GM21447 (cell line): ENCODE measurements at regions not wholly inside any gene's neighbourhood (a gene's known extent, or its start where the extent isn't known, plus 50 kb on each side); places are given as distances from the start of the nearest gene placed in this dataset.

Experiments
- ATAC-seq: cut with Tn5 transposase; IDR thresholded peaks from one replicate; pipeline ENCODE4 v1.9.1; 2021; ENCODE audit not compliant: unreplicated experiment

- no peak for ATAC-seq
Observed at GRCh38 chr3:170732660-170733245, 137.2 kb downstream of the RPL22L1 start.

DNA sequence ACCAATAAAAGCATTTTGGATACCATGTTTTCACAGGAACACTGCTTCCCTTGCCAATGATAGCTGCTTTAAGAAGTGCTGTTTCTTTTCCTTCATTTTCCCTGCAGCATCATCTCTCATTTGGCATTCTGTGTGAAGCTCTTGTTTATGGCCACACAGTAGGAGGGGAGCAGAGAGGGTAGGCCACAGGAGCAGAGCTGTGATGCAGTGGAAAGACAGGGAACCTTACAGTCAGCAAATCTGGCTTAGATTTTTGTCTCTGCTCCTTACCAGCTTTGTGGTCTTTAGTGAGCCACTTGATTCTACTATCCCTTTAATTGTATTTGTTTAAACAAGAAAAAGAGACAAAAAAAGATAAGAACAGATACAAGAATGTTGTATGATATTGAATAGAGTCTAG is 138.7 kb downstream of the RPL22L1 start:
- no peak for ATAC-seq

GRCh38 chr3:170730071-170730812 is 139.8 kb downstream of the RPL22L1 start:
- no peak for ATAC-seq

DNA sequence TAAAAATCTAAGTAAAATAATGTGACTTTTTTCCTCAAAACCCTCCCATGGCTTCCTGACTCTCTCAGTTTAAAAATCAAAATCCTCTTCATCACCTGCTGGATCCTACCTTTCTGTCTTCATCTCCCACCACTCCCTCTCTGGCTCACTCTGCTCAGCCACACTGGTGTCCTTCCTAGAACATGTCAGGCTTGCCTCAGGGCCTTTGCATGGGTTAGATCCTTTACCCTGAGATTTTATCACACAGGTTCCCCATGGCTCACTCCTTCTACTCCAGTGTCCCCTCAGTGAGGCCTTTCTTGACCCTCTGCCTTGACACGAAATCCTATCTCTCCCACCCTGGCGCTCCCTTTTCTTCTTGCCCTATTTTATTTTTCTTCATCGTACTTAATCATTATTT is 141.8 kb downstream of the RPL22L1 start:
- no peak for ATAC-seq

- no peak for ATAC-seq
Observed at GRCh38 chr3:170727754-170728153, 141.9 kb upstream of the SLC7A14 start.

DNA sequence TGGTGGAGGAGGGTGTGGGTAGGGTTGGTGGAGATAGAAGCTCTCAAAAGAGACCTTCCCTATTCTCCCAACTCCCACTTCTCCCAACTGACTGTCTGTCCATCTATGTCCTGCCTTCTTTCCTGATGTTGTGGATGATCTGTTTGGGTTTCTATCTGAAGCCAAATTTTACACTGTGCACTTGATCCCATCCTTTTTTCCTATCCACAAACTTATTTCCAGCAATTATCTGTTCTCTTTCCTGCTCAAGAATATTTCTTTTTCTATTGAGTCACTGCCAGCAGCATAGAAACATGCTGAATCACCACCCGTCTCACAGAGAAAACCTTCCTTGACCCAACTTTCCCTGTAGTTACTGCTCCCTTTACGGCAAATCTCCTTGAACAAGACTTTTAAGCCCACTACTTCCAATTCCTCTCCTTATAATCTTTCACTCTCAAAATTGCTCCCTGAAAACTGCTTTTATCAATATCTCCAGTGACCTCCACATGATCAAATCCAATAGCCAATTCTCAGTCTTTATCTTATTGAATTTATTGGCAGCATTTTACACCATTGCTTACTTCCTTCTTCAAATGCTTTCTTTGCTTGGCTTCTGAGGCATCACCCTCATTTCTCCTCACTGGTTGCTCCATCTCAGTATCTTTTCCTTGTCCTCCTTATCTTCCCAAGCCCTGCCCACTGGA is 141.2 kb upstream of the SLC7A14 start:
- no peak for ATAC-seq

DNA sequence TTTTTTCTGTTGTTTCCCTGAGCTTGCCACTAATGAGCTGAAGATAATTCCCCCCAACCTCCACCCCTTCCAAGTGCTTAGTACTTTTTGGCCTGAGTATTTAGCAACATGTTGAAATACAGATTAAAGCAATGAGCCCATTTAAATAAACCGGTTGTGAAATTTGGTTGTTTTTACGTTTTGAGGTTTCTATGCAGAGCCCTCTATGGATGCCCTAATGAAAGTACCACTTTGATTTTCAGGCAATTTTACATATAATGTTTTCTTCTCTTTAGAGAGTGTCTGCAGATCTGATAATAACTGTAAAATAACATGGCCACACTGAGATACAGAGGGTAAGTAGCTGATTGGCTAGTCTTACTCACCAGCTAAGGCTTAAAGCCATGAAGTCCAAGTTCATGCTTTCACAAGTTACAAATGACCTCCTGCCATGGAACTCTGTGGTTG is 139.4 kb upstream of the SLC7A14 start:
- ATAC-seq: no peak

- ATAC-seq: no peak
Observed at GRCh38 chr3:170724599-170725280, 138.9 kb upstream of the SLC7A14 start.

DNA sequence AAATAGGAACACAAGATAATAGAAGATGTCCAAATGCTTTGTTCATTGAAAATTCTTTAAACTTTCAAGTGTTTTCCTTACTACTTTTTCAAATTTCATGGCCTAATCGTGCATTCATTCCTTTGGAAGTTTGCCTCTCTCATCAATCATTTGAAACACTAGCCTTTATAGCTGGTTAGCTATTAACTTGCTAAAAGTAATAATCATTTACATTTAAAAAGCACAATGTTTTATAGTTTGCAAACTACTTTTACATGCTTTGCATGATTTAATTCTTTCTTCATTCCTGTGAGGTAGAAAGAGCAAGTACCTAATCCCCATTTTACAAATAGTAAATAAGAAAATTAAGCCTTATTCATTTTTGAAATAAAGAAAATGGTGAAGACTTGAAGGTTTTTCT is 137.4 kb upstream of the SLC7A14 start:
- ATAC-seq: no peak

- ATAC-seq: no peak
Observed at GRCh38 chr3:170721563-170721962, 135.7 kb upstream of the SLC7A14 start.

DNA sequence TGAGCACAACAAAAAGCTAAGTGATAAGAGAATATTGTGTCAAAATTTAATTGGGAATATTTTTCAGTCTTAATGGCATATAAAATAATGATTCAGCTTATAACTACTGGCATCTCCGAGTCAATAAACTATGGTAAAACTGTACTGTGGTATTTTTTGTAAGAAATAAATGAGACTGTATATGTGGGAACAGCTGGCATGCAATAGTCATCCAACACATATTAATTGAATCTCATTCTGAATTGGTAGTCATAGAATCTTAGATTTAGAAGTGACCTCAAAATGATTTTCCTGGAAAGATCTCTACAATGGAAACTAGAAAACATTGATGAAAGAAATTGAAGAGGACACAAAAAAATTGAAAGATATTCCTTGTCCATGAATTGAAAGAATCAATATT is 133.4 kb upstream of the SLC7A14 start:
- no peak for ATAC-seq

DNA sequence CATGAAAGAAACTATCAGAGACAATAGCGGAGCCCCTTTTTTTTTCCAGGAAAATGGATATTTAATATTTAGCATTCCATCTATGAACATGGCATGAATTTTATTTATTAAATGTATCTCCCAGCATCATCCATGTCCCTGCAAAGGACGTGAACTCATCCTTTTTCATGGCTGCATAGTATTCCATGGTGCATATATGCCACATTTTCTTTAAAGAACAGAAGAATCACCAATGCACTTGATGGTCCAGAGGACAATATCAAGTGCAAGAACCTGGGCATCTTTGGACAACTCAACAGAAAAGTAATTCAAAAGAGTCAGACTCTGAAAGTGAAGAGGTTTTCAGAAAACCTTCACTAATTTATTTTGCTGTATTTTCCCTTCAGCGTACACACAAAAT is 133.0 kb upstream of the SLC7A14 start:
- no peak for ATAC-seq

DNA sequence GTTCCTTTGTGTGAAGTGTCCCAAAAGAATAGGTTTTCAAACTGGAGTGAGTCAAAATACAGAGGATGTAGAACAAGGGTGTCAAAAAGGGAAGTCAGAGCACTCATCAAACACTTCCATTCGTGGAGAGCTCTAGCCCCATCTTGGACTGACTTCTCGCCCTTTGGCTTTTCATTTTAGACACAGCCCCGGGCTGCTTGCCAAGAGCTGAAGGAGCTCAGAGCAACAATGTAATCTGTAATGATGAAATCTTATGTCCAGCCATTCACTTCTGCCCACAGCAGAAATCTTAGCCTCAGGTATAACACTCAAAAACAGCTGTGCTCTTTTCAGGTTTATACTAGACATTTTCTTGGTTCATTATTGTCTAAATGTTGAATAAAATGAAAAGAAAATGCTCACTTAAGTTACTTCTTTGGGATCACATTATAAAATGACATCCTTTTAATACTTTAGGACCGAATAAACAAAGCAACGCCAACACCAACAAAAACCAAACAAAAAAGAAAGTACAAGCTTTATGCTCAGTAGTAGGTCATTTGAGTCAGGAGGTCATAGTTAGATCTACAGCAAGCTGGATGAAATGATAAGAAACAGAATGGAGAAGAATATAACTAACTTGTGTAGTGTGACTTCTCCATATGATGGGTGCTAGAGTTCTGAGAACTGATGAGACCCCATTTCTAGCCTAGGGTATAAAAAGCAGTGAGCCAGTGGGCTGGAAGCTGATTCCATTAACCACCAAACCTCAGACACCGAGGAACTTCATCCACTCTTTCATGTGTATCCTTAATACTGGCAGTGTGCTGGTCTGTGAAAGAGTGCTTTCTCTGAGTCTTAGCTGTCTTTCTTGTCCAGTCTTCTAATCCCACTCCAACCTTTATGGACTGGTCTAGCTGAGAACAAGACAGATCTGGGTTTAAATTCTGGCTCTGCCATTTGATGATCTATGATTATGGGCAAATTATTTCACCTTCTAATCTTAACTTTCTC is 131.8 kb upstream of the SLC7A14 start:
- ATAC-seq: no peak

GRCh38 chr3:170716172-170716805 is 130.4 kb upstream of the SLC7A14 start:
- no peak for ATAC-seq

DNA sequence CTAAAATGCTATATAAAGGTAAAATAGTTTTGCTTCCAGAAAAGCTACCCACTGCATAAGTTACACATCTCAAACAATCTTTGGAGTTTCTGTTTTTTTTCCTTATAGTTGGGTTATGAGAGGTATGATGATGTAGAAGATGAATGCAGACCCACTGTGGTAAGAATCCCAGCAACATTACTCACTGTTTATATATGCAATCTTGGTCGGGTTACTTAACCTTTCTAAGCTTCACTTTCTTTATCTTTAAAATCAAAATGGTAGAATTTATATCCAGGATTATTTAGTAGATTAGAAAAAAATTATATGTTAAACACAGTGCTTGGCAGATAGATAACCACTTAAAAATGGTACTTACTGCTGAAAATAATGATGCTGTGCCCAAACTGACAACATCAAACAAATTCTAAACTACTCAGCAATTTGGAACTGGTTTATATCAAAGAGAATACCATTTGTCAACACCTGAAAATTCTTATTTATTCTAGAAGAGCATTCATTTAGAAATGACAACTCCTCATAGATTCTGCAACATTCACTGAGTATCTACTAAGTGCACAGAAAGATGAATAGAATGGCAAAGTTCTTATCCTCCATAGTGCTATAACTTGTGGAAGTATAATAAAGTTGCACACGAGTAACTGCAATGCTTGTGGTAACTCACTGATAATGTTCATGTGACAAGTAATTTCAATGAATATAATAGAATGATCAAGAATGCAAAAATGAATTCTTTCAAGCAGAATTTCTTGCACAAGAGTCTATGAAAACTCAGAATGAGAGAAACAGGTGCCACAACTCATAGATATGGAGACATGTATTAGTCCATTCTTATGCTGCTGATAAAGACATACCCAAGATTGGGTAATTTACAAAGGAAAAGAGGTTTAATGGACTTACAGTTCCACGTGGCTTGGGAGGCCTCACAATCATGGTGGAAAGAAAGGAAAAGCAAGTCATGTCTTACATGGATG is 129.0 kb upstream of the SLC7A14 start:
- ATAC-seq: no peak

DNA sequence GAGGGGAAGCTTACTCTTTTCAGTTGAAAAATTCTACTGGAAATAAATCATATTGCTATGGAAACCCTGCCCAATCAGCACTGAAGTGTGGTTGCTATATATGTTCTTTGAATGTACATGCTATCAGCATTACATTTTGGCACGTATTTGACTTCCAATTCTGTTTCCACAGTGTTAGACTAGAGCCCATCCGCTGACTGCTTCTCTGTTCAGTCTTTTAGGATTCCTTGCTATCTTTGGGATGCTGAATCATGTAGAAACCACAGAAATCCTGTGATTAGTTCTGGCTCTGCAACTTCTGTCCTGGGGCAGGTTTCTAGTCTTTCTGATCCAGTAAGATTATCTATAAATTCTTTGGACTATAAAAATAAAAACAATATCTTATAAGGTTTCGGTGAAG is 128.2 kb upstream of the SLC7A14 start:
- no peak for ATAC-seq

DNA sequence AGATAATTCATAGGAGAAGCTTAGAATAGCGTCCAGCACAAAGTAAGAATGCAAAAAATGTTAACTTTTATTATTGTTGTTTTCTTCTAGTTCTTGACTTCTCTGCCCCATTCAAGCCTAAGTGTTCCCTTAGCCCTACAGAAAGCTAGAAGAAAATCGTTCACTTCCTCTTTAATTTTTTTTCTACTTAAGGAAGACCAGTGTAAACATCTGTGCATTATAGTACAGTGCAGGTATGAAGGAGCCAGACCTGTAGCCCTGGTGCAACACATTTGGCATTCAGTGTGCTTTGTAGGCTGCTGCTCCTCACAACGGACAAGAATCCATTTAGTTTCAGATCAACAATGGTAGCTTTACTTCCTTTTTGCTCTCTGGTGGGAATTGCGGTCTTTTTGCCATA is 127.8 kb upstream of the SLC7A14 start:
- ATAC-seq: no peak

DNA sequence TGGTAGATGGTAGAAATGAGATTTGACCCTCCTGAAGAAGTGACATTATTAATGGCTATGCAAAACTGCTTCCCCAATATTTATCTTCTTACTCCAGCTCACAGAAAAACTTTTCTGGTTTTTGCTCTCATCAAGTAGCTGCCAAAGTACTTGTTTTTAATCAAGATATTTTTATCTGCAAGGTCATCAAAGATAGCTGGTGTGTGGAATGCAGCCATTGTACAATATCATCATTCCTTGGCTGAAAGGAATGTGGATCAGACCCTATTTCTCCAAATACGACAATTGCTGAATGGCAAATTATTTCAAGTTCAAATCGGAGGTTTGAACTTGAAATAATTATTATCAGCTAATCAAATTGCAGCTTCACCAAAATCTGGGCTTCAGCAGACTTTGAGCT is 126.9 kb upstream of the SLC7A14 start:
- no peak for ATAC-seq

GRCh38 chr3:170712336-170712735 is 126.5 kb upstream of the SLC7A14 start:
- ATAC-seq: no peak
